WERI-Rb-1 (cell line): ENCODE measurements at regions not wholly inside any gene's neighbourhood (a gene's known extent, or its start where the extent isn't known, plus 50 kb on each side); places are given as distances from the start of the nearest gene placed in this dataset.

Source experiments
- DNase-seq: peaks from one replicate; pipeline ENCODE4 v3.0.0-alpha.2; 2020
- H3K27ac ChIP-seq: fragments of 250-450 bp; sonication (Bioruptor Pico); 2 replicates; pipeline ENCODE4 v1.5.1; 2020; ENCODE audit warnings: mild to moderate bottlenecking, moderate library complexity
- H3K27me3 ChIP-seq: fragments of 250-450 bp; sonication (Bioruptor Pico); 2 replicates; pipeline ENCODE4 v1.5.1; 2021; ENCODE audit warnings: mild to moderate bottlenecking, low read depth, moderate library complexity; ENCODE audit not compliant: insufficient read depth, severe bottlenecking
- H3K36me3 ChIP-seq: fragments of 250-450 bp; sonication (Bioruptor Pico); 2 replicates; pipeline ENCODE4 v1.5.1; 2020; ENCODE audit warnings: mild to moderate bottlenecking, moderate library complexity
- H3K4me3 ChIP-seq: 2 replicates; pipeline ENCODE4 v1.5.1; 2011; ENCODE audit warnings: low read depth, mild to moderate bottlenecking, control low read depth, low read length
- H3K9me3 ChIP-seq: fragments of 250-450 bp; sonication (Bioruptor Pico); 2 replicates; pipeline ENCODE4 v1.5.1; 2021; ENCODE audit warnings: mild to moderate bottlenecking, moderate library complexity; ENCODE audit not compliant: severe bottlenecking
- CTCF ChIP-seq: IDR thresholded peaks from 2 replicates; pipeline ENCODE4 v1.5.1; 2011; ENCODE audit warnings: low read depth, mild to moderate bottlenecking, control low read depth, inconsistent platforms, low read length

DNA sequence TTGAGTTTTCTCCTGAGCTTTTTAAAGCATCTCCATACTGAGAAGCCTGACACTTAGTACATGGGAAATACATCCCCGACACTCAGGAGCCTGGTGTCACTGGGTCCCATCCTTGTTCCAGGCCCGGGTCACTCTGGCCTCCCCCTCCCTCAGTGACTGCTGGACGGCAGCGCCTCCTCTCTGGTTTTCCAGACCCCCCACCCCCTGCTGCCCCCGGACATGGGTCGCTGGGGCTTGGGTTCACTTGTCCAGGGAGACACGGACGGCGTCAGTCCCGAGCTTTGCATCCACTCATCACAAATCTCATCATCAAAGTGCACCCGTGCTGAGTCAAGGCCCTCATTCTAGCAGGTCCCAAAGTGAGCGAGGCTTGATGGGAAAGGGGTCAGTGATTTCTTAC, 243.0 kb downstream of the IRX2 start:
- TF ChIP-seq CTCF: no peak
- no peak overlapping the region for H3K27ac ChIP-seq
- peaks cover 3% of the 10 kb centered on the region for H3K9me3 ChIP-seq
- DNase-seq: no peak
- no peak overlapping the region for H3K4me3 ChIP-seq
- peaks cover 52% of the 10 kb centered on the region for H3K27me3 ChIP-seq
- H3K36me3 ChIP-seq: no peaks in the 10 kb centered on the region

DNA sequence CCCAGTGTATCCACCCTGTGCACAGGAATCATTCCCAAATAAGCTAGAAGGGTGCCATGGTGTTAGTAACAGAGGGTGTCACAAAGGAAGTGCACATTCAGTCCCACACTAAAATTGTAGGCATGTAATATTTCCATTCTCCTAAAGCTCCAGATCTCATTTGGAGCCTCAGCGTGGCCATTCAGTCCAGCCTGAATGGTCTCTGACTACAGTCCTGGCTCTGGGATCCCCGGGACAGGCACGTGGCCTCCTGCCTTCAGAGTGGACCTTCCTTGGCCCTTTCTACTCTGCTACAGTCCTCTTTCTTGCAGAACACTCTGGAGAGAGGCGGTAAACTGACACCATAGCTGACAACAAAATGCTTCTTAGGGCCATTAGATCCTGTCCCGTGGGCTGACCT, 243.9 kb downstream of the IRX2 start:
- no peak for TF ChIP-seq CTCF
- DNase-seq: no peak
- Histone ChIP-seq H3K27ac (no peak overlapping the region), H3K27me3 (peaks cover 52% of the 10 kb centered on the region), H3K9me3 (peaks cover 3% of the 10 kb centered on the region), H3K36me3 (no peaks in the 10 kb centered on the region), H3K4me3 (no peak overlapping the region)

- TF ChIP-seq CTCF: no peak
- Histone ChIP-seq H3K4me3 (no peak overlapping the region), H3K27me3 (peaks cover 52% of the 10 kb centered on the region)
These were observed 244.9 kb downstream of the IRX2 start for GRCh38 chr5:2506603-2507002.

GRCh38 chr5:2505217-2505616, 246.3 kb downstream of the IRX2 start:
- DNase-seq: no peak

More at GRCh38 chr5:2506603-2507002, 244.9 kb downstream of the IRX2 start:
- no peaks in the 10 kb centered on the region for H3K36me3 ChIP-seq
- DNase-seq: no peak
- H3K27ac ChIP-seq: no peak overlapping the region
- H3K9me3 ChIP-seq: peaks cover 3% of the 10 kb centered on the region

GRCh38 chr5:2502970-2503594, 248.4 kb downstream of the IRX2 start:
- Histone ChIP-seq H3K36me3 (no peaks in the 10 kb centered on the region), H3K27me3 (peaks cover 24% of the 10 kb centered on the region), H3K4me3 (no peak overlapping the region), H3K27ac (no peak overlapping the region), H3K9me3 (peaks cover 9% of the 10 kb centered on the region)
- no peak for TF ChIP-seq CTCF
- no peak for DNase-seq

More at GRCh38 chr5:2505217-2505616, 246.3 kb downstream of the IRX2 start:
- Histone ChIP-seq H3K4me3 (no peak overlapping the region), H3K27ac (no peak overlapping the region), H3K36me3 (no peaks in the 10 kb centered on the region), H3K9me3 (peaks cover 5% of the 10 kb centered on the region), H3K27me3 (peaks cover 42% of the 10 kb centered on the region)
- no peak for TF ChIP-seq CTCF

GRCh38 chr5:2499917-2500316, 251.6 kb downstream of the IRX2 start:
- no peak for TF ChIP-seq CTCF
- Histone ChIP-seq H3K27ac (no peak overlapping the region), H3K27me3 (peaks cover 19% of the 10 kb centered on the region), H3K4me3 (no peak overlapping the region), H3K36me3 (no peaks in the 10 kb centered on the region), H3K9me3 (peaks cover 9% of the 10 kb centered on the region)
- DNase-seq: no peak
